Neural cell (in vitro differentiated cells): ENCODE measurements at regions not wholly inside any gene's neighbourhood (a gene's known extent, or its start where the extent isn't known, plus 50 kb on each side); places are given as distances from the start of the nearest gene placed in this dataset.

Experiments used
- CTCF ChIP-seq: fragments of 450-650 bp; IDR thresholded peaks from 2 replicates; pipeline ENCODE4 v1.5.1; 2014; ENCODE audit warnings: antibody characterized with exemption, mild to moderate bottlenecking, moderate library complexity; ENCODE audit not compliant: poor library complexity, severe bottlenecking
- EP300 ChIP-seq: fragments of 450-650 bp; conservative IDR thresholded peaks from 2 replicates; pipeline ENCODE4 v1.6.1; 2014; ENCODE audit warnings: antibody characterized with exemption, mild to moderate bottlenecking, moderate library complexity; ENCODE audit not compliant: poor library complexity, severe bottlenecking
- EZH2 ChIP-seq: fragments of 200-600, 300-800 bp; shearing (Covaris generic), sonication (generic); IDR thresholded peaks from 2 replicates; pipeline ENCODE4 v1.6.1; 2014; ENCODE audit warnings: antibody characterized with exemption, low read length, borderline replicate concordance, mild to moderate bottlenecking; ENCODE audit not compliant: insufficient read depth, poor library complexity, severe bottlenecking

GRCh38 chr13:108409730-108410129 lies 140.2 kb downstream of the TNFSF13B start:
- TF ChIP-seq CTCF (no peak), EZH2 (no peak), EP300 (no peak)
